HG03139 (cell line): ENCODE measurements at regions not wholly inside any gene's neighbourhood (a gene's known extent, or its start where the extent isn't known, plus 50 kb on each side); places are given as distances from the start of the nearest gene placed in this dataset.

Experiments
- ATAC-seq: cut with Tn5 transposase; IDR thresholded peaks from one replicate; pipeline ENCODE4 v1.9.1; 2021; ENCODE audit not compliant: unreplicated experiment

DNA sequence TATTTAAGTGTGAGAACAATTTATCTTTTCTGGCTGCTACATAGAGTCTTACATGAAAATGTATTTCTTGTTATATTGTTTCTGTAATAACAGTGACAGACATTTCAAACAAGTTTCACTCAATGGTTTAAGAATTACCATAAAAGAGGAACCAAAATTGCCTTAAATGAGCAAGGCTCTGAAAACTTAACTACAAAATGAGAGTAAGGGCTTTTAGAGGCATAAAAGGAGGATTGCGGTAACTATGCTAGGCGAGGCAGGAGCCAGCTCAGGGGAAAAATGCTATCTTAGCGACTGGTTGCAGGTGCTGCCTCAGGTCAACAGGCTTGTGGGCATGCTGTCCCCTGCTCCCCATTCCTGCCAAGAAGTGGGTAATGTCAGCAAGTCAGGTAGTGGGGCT, 81.7 kb upstream of the MSI2 start:
- ATAC-seq, result peak; percentile 69

DNA sequence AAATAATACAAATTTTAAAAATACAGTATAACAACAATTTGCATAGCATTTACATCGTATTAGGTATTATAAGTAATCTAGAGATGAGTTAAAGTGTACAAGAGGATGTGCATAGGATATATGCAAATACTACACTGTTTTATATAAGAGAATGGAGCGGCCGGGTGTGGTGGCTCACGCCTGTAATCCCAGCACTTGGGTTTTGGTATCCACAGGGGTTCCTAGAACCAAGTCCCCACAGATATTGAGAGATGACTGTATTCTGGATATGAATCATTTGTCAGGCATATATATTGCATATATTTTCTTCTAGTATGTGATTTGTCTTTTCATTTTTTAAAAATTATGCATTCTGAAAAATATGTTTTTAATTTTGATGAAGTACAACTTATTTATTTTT, 77.5 kb upstream of the MSI2 start:
- no peak for ATAC-seq

DNA sequence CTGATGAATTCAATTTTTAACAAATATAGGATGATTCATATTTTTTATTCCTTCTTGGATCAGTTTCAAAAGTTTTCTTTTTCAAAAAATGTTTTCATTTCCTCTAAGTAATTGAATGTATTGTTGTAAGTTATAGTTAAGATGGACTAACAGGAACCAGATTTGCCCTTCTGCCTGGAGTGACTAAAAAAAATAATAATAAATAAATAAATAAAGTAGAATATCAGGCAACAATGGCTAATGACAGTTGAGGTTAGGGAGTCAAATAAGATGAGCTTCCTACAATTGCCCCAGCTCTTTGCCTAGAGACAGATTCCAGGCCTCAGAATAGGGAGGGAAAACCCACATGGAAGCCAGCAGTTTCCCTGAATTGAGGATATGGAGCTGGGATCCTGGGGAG, 73.7 kb upstream of the MSI2 start:
- no peak for ATAC-seq

DNA sequence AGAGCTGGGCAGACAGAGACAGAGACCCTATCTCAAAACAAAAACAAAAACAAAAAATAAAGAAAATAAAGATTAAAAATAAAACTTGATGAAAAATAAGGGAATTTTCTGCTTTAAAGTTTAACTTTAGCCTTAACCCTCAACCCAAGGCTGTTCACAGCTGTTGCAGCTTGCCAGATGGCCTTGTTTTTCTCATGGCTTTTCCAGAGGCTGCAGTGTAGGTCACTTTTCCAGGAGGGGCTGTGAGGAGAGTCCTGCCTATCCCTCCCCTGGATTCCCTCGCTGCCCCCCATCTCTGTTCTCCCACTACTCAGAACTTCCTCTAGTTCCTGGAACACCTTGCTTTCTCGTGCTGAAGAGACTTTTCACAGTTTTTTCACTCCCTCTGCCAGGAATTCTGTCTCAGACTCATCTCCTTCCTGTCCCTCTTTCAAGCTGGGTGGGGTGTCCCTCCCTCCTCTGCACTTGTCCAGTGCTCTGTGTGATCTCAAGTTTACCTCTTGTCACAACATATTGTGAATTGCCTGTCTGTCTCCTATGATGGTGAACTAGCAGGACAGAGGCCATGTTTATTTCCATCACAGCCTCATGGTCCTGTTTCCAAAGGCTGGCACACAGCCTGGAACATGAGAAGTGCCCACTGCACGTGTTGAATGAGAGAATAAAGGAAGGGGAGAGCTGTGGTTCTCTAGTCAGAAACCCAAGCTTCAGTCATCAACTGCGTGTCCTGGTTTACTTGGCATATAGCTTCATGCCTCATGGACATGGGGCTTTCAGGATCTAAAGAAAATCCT, 69.9 kb upstream of the MSI2 start:
- ATAC-seq, result no peak

DNA sequence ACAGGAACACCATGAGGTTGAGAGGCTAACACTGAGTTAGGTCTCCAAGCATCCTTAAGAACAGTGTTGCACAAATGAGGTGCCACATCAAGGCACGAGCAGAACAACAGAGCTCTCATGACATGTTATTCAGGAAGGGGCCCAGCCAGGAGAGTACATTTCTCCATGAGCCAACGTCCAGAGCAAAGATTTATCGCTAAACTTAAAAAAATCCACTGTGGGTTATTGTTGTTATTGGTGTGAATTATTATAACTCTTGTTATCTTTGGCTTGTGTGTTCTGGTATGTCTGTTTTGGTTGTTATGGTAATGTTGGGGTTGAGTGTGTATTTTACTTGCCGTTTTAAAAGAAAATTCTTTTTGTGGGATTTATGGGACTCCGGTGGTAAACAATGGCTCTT, 68.9 kb upstream of the MSI2 start:
- no peak for ATAC-seq

DNA sequence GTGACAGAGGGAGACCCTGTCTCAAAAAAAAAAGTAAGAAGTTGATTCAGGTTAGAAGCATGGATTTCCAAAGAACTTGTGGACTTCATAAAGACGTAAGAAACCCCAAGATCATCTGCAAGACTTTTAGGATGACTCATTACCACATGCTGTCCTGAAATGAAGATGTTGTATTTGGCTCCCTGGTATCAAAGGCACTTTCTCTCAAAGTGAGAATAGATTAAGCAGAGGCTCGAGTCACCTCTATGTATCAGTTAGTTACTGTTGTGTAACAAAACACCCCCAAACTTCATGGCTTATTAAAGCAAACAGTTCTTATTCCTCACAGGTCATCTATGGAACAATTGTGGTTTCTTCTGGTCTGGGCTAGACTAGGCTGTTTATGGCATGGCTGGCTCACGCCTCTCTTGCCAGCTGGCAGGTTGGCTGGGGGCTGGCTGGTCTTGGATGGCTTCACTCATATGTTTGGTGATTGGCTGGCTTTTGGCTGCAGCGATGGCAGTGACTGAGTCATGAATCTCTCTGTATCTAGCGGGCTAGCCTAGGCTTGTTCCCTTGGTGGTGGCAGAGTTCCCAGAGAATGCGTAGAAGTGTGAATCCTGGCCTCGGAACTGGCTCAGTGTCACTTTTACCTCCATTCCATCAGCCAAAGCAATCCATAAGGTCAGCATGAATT, 60.4 kb upstream of the MSI2 start:
- ATAC-seq, result no peak

DNA sequence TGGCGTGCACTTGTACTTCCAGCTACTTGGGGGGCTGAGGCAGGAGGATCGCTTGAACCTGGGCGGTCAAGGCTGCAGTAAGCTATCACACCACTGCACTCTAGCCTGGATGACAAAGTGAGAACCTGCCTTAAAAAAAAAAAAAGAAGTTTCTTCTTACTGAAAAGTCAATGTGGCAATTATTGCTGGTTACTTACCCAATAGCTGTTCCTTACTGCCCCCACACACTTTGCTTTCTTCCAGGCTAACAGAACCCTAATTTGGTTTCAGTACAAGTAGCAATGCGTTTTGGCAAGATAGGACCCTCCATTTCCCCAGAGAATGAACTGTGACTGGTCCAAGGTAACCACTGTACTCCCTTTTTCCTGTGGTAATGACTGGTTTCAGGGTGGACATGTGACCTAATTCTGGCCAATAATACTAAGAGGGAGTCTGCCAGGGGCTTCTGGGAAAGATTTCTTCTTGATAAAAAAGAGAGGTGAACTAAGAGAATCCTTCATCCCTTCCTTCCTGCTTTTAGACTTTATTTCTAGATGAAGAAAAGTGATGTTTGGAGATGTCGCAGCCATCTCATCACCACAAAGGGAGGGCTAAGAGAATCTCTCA, 58.8 kb upstream of the MSI2 start:
- no peak for ATAC-seq

DNA sequence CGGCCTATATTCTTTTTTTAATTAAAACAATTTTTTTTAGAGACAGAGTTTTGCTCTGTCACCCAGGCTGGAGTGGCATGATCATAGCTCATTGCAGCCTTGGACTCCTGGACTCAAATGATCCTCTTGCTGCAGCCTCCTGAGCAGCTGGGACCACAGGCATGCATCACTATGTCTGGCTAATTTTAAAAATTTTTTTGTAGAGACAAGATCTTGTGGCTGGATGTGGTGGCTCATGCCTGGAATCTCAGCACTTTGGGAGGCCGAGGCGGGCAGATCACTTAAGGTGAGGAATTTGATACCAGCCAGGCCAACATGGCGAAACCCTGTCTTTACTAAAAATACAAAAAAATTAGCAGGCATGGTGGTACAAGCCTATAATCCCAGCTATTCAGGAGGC, 54.8 kb upstream of the MSI2 start:
- ATAC-seq, result no peak

DNA sequence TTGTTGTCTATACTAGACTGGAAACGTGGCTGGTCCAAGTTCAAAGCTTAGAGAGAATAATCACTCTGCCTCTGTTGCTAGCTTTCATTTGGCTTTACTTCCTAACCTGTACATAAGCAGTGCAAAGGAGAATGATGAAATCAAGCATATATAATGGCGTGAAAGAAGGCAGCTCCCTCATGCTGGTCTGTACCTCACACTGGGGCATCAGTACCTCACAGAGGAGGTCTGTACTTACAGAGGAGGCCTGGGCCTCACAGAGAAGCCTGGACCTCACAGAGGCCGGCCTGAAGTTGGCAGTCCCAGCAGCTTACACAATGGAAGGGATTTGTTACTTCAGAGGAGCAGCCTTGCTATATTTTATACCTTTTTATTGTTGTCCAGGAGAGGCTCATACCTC, 53.3 kb upstream of the MSI2 start:
- no peak for ATAC-seq
